ENCODE measurements at regions not wholly inside any gene's neighbourhood (a gene's known extent, or its start where the extent isn't known, plus 50 kb on each side); places are given as distances from the start of the nearest gene placed in this dataset.

GRCh38 chr2:118761771-118762170 lies 85.7 kb downstream of the EN1 start:
- TF ChIP-seq, protein P1, sequence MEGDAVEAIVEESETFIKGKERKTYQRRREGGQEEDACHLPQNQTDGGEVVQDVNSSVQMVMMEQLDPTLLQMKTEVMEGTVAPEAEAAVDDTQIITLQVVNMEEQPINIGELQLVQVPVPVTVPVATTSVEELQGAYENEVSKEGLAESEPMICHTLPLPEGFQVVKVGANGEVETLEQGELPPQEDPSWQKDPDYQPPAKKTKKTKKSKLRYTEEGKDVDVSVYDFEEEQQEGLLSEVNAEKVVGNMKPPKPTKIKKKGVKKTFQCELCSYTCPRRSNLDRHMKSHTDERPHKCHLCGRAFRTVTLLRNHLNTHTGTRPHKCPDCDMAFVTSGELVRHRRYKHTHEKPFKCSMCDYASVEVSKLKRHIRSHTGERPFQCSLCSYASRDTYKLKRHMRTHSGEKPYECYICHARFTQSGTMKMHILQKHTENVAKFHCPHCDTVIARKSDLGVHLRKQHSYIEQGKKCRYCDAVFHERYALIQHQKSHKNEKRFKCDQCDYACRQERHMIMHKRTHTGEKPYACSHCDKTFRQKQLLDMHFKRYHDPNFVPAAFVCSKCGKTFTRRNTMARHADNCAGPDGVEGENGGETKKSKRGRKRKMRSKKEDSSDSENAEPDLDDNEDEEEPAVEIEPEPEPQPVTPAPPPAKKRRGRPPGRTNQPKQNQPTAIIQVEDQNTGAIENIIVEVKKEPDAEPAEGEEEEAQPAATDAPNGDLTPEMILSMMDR (IDR thresholded peaks at IDR 0.05; ENCODE audit: low read length, missing control alignments) = no peak
- no peak for DNase-seq (ENCODE audit: low read depth)
- H3K4me3 ChIP-seq (replicated peaks; ENCODE audit: low read depth, low read length) = no peak overlapping the region

- no peak overlapping the region for H3K4me3 ChIP-seq (replicated peaks; ENCODE audit: low read depth, low read length)
- no peak for DNase-seq (ENCODE audit: low read depth)
- TF ChIP-seq, protein P1 (IDR thresholded peaks at IDR 0.05; ENCODE audit: low read length, missing control alignments) = no peak
Measured at GRCh38 chr2:118755901-118756300, 91.5 kb downstream of the EN1 start.

DNA sequence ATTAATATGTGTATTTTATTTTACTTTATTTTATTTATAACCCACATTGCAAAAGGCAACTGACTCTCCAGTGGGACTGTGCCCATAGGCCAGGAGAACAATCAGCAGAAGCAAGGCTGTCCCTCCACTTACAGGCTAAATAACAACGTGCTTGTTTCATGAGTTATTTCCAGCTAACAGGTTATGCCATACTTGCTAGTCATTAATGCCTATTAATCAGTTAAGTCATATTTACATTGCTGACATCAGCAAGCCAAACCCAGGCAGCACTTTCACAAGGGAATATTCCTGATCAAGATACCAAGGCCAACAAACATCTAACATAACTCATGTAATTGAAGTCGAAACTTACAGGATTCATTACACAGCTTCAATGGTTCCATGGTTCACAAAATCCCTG lies 92.1 kb downstream of the EN1 start:
- DNase-seq (ENCODE audit: low read depth) = no peak
- no peak overlapping the region for H3K4me3 ChIP-seq (replicated peaks; ENCODE audit: low read depth, low read length)
- TF ChIP-seq, protein P1 (IDR thresholded peaks at IDR 0.05; ENCODE audit: low read length, missing control alignments) = no peak

DNA sequence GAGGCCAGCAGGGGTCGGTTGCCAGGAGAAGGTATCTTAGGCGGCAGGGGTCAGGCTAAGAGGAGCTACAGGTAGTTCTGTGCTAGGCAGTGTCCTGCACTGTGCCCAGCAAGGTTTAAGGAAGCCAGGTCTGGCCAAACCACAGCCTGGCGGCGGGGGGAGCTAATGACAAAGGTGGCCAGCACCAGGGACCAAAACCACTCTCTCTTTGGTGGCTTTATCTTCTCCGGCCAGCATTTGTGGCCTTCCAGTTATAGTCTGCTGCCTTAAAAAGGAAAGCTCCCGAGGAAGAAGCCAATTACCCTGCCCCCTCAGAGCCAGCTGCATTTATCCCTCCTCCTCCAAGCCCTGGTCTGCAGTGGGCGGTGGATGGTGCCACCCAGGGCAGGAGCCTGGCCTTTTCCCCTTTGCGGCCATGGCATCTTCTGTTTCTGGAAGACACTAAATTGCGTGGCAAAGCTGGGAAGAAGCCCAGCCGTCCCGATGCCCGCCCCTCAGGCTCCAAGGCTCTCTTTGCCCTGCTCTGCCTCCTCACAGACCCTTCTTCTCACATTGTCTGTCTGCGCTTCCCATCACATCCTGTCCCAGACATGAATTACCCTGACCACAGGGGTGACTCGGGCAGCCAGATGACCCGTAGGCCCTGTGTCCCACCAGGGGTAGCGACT lies 94.6 kb downstream of the EN1 start:
- no peak for DNase-seq (ENCODE audit: low read depth)
- TF ChIP-seq, protein P1 (IDR thresholded peaks at IDR 0.05; ENCODE audit: low read length, missing control alignments) = no peak
- H3K4me3 ChIP-seq (replicated peaks; ENCODE audit: low read depth, low read length) = no peak overlapping the region

- peak; percentile 18 for DNase-seq (ENCODE audit: low read depth)
- TF ChIP-seq, protein P1 (IDR thresholded peaks at IDR 0.05; ENCODE audit: low read length, missing control alignments) = no peak
- no peak overlapping the region for H3K4me3 ChIP-seq (replicated peaks; ENCODE audit: low read depth, low read length)
Measured at GRCh38 chr2:118750959-118751565, 96.4 kb downstream of the EN1 start.

- peak; percentile 17 for DNase-seq (ENCODE audit: low read depth)
- H3K4me3 ChIP-seq (replicated peaks; ENCODE audit: low read depth, low read length) = no peak overlapping the region
- TF ChIP-seq, protein P1 (IDR thresholded peaks at IDR 0.05; ENCODE audit: low read length, missing control alignments) = no peak
Measured at GRCh38 chr2:118748245-118748885, 99.1 kb downstream of the EN1 start.

Measured in fibroblast of pulmonary artery (primary cell).